ENCODE measurements at regions not wholly inside any gene's neighbourhood (a gene's known extent, or its start where the extent isn't known, plus 50 kb on each side); places are given as distances from the start of the nearest gene placed in this dataset.

GRCh38 chr3:71940486-71940885 lies 155.5 kb upstream of the PROK2 start:
- TF ChIP-seq POLR2AphosphoS5 (IDR thresholded peaks at IDR 0.05; ENCODE audit: insufficient read depth in 1 of 2, low read depth in 1 of 2) (no peak), POLR2A (IDR thresholded peaks at IDR 0.05) (no peak)

Data from vagina (tissue), 2 donors.